NAMALWA (cell line): ENCODE measurements at regions not wholly inside any gene's neighbourhood (a gene's known extent, or its start where the extent isn't known, plus 50 kb on each side); places are given as distances from the start of the nearest gene placed in this dataset.
A peak's percentile ranks its signal among the peaks of the same experiment; 100 is the strongest.

ENCODE experiments used
- DNase-seq: peaks from one replicate; pipeline ENCODE4 v3.0.0-alpha.2; 2015; ENCODE audit warnings: low spot score

GRCh38 chr10:60664859-60665258, 113.4 kb upstream of the CDK1 start:
- no peak for DNase-seq

- DNase-seq: no peak
Measured at GRCh38 chr10:60663850-60664249, 114.4 kb upstream of the CDK1 start.

DNA sequence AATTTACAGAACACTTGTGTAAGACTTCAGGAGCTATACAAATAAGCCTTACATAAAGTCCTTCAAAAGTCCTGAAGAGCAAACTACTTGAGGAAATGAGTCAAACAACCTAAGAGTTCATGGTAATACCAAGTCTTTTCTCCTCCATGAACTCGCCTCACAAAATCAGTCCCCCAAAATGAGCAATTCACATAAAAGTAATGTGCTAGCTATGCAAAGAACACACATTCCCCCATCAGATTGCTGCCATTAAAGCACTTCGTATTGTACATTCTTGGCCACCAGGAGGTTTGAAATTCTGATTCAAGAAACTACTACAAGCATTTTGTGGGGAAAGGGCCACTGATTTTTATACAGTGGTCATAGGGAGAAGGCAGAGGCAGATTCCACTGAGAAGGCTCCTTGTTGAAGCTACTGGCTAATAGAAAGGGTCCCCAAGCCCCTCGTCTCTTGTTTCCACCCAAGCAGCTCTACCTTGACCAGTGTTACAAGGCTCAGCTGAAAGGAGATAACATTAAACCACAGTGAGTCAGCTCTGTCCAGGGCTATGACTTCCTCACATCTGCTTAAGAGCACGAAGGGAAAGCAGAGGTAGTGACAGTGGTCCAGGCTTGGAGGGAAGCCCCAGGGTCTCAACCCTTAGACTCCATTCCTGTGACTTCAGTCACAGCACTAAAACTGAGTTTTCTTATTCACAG, 115.2 kb upstream of the CDK1 start:
- DNase-seq: no peak

GRCh38 chr10:60661637-60662036, 116.6 kb upstream of the CDK1 start:
- no peak for DNase-seq

DNA sequence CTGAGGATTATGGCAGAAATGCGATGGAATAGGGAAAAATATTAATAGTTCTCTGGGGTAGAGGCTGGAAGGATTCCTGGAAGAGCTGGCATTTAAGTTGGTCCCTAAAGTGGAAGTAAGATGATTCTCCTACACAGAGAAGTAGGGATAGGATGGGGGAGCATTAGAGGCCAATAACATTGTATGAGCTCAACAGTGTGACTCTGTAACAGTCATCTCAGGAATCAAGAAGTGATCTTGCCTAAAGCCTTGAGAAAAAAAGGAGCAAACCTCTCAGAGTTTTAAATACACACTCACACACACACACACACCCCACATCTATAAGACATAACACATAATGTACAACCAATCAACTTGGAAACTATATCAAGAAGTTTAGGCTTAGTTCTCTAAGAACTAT, 117.7 kb upstream of the CDK1 start:
- no peak for DNase-seq

GRCh38 chr10:60654813-60655464, 123.3 kb upstream of the CDK1 start:
- DNase-seq: no peak

GRCh38 chr10:60652628-60653027, 125.7 kb upstream of the CDK1 start:
- no peak for DNase-seq

GRCh38 chr10:60650378-60650800, 127.9 kb upstream of the CDK1 start:
- no peak for DNase-seq

GRCh38 chr10:60649485-60650377, 128.5 kb upstream of the CDK1 start:
- DNase-seq: peak; percentile 14

GRCh38 chr10:60648761-60649160, 129.5 kb upstream of the CDK1 start:
- DNase-seq: no peak

DNA sequence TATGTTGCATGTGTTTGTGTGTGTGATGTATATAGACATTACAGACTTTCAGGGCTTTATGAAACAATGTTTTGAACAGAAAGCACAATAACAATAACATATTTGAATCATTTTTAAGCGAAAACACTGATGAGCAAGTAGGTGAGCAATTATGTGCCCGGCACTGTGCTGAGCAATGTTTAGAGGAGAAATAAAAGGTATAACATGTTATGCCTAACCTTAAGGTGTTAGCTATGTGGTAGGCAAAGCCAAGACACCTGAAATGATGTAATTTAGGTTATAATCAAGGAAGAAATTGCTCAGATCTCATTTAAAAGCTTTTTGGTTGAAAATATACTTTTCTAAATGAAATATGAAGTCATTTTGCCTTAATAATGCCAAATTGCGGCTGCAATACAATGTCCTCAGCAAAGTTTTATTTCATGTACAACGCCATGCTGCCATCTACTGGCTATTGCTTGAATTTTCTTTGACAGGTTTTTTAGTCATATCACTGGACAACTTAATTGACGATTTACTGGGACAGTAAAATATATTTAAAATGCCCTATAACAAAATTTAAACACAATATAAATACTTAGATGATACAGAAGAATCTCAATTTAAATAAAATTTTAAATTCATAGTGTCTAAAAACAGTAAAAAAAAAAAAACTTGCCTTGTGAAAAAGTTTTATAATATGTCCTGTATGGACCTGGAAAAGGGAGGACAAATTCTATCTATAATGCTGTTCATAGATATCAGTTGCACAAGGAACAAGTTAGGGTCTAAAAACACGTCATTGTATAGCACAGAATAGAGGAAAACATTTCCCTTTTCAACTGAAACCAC, 131.1 kb upstream of the CDK1 start:
- peak; percentile 81 for DNase-seq

DNA sequence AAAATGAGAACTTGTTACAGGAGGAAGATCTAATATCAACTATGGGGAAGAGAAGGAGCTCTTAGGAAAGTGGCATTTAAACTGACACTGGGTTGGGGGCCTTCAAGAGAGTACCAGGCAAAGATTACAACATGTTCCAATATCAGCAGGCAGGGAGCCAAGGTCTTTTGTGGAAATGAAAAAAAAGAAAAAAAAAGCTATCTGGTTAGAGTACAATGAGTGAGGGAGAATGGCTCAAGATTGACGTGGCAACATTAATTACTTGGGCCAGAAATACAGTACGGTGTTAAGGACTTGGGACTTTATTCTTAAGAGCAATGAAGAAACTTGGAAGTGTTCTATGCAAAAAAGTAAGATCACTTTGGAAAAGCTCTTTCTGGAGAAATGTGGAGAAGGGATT, 132.3 kb upstream of the CDK1 start:
- DNase-seq: no peak

DNA sequence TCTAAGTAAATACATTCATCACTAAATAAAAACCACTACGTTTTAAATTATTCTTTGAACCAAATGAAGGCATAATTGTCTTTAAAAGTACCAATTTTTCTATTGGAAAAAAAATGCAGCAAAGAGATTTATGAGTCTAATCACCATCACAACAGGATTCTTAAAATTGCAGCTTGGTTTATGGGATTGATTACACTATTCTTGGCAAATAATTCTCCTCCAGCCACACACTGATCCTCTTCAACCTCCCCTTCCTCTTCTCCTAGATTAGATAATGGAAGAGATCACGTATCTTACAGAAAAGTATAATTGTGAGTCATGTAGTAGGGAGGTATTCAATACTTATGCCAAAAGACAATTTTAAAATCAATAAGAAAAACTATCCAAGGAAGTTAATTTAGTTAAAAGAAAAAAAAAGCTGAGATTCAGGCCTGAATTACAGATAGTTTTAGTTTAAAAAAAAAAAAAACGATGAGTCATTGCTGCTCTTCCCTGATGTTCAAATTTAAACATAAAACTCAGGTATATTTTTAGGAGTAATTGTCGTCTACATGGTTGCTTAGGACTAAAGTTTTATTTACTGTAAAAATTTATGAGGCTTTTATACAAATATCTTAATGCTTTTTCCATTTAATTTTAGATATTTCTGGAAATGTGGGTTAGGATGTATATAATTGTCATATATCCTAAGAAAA, 133.7 kb upstream of the CDK1 start:
- DNase-seq: no peak

- DNase-seq: no peak
Measured at GRCh38 chr10:60643874-60644273, 134.4 kb upstream of the CDK1 start.

DNA sequence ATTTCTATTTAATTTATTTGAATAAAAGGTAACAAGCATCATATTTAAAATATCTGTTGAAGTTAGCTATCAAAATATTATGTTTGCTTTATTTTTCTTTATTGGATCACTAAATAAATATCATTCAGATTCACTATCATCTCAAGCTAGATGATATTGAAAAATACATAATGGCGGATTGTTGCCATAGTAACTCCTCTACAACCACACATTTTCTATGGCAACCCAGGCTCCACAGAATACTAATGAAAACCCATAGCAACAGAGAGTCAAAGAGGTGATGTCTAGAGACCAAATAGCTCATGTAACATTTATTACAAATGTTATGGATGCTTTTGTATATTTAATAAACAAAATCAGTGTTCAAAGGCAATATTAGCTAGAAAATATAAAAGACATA, 148.9 kb upstream of the CDK1 start:
- DNase-seq: no peak

GRCh38 chr10:60627778-60628748, 150.2 kb upstream of the CDK1 start:
- DNase-seq: no peak

DNA sequence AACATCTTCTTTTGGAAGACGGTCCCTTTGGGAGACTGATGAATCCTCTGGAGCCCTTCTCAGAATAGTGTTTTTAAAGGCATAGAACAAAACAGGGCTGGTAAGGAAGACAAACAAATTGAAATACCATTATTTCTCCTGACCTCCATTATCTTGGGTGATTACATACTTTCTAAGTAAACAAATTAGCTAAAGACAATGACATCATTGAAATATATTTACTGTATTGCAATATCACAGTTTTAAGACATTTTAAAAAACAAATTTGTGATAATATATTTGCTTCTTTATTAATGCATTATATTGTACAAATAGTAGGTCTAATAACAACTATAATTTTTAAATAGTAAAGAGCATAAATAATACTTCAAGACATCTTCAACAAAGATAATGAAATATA, 152.2 kb upstream of the CDK1 start:
- no peak for DNase-seq

GRCh38 chr10:60623627-60624026, 154.7 kb upstream of the CDK1 start:
- DNase-seq: no peak

DNA sequence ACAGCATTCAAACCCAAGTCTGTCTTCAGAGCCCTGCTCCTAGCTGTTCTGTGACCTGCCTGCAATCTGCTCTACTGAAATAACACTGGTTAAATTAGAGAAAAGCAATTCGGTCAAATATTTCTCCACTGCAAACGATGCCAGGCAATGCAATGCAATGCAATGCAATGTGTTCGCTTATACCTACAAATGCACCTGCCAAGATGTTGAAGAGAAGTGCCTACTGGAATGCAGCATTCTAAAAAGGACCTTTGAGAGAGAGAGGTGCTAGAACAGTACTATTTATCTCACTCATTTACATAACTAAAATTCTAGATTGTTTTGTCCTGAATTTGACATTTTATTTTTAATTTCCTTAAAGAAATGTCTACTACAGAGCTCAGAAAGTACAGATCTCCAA, 157.3 kb upstream of the CDK1 start:
- no peak for DNase-seq

DNA sequence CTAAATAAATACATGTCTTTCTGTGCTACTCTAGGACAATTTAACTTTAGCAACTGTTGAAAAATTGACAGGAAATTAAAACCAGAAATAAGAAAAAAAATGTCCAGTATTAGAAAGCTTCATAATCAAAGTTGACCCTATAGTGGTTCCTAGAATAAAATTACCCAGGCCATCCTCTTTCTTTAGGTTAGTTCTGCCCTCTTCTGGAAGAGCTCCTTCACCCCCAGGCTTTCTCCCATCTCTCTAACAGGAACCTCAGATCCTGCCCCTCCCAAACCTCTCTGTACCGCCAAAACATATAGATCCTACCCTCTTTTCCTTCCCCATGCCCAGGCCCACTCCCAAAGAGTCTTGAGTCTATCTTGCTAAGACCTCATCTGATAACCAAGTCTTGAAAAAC, 159.4 kb upstream of the CDK1 start:
- no peak for DNase-seq
